KMS-11 (cell line): ENCODE measurements at regions not wholly inside any gene's neighbourhood (a gene's known extent, or its start where the extent isn't known, plus 50 kb on each side); places are given as distances from the start of the nearest gene placed in this dataset.
"Not testable (repeated sequence)": the region's sequence is repeated elsewhere in the genome, so short reads cannot be mapped to it uniquely, and the experiment has no call there.

Experiments
- H2AFZ ChIP-seq: fragments of 200-600 bp; sonication (generic); 2 replicates; pipeline ENCODE4 v1.6.1; 2016; ENCODE audit warnings: antibody characterized with exemption, mixed run types, low read depth
- H3K27ac ChIP-seq: fragments of 200-600 bp; sonication (generic); 2 replicates; pipeline ENCODE4 v1.6.1; 2016; ENCODE audit warnings: mild to moderate bottlenecking, mixed run types
- H3K27me3 ChIP-seq: fragments of 200-600 bp; sonication (generic); 2 replicates; pipeline ENCODE4 v1.6.1; 2017; ENCODE audit warnings: mild to moderate bottlenecking, low read depth, mixed run types, moderate library complexity; ENCODE audit not compliant: insufficient read depth
- H3K36me3 ChIP-seq: fragments of 200-600 bp; sonication (generic); 2 replicates; pipeline ENCODE4 v1.6.1; 2017; ENCODE audit warnings: mild to moderate bottlenecking, mixed run types; ENCODE audit not compliant: insufficient read depth
- H3K4me1 ChIP-seq: fragments of 200-600 bp; sonication (generic); 2 replicates; pipeline ENCODE4 v1.6.1; 2016; ENCODE audit warnings: mild to moderate bottlenecking, low read depth, mixed run types; ENCODE audit not compliant: poor library complexity, severe bottlenecking
- H3K4me2 ChIP-seq: fragments of 200-600 bp; sonication (generic); 2 replicates; pipeline ENCODE4 v1.7.0; 2016; ENCODE audit warnings: mild to moderate bottlenecking, mixed run types
- H3K4me3 ChIP-seq: fragments of 200-600 bp; sonication (generic); IDR thresholded peaks from 2 replicates; pipeline ENCODE4 v1.6.1; 2017; ENCODE audit warnings: low read depth, low read length, mixed read lengths; ENCODE audit not compliant: insufficient read depth
- H3K79me2 ChIP-seq: fragments of 200-600 bp; sonication (generic); 2 replicates; pipeline ENCODE4 v1.6.1; 2016; ENCODE audit warnings: low read depth, mixed run types; ENCODE audit not compliant: insufficient read depth
- H3K9ac ChIP-seq: fragments of 200-600 bp; sonication (generic); 2 replicates; pipeline ENCODE4 v1.6.1; 2016; ENCODE audit warnings: mild to moderate bottlenecking, mixed run types
- H4K20me1 ChIP-seq: fragments of 200-600 bp; sonication (generic); 2 replicates; pipeline ENCODE4 v1.6.1; 2016; ENCODE audit warnings: mild to moderate bottlenecking, mixed run types; ENCODE audit not compliant: insufficient read depth
- TF ChIP-seq, protein P1 (sequence below): fragments of 200-600 bp; sonication (generic); conservative IDR thresholded peaks from 2 replicates; pipeline ENCODE4 v1.6.1; 2017; ENCODE audit warnings: low read depth, mild to moderate bottlenecking, antibody characterized with exemption, low read length, moderate library complexity, mixed read lengths

DNA sequence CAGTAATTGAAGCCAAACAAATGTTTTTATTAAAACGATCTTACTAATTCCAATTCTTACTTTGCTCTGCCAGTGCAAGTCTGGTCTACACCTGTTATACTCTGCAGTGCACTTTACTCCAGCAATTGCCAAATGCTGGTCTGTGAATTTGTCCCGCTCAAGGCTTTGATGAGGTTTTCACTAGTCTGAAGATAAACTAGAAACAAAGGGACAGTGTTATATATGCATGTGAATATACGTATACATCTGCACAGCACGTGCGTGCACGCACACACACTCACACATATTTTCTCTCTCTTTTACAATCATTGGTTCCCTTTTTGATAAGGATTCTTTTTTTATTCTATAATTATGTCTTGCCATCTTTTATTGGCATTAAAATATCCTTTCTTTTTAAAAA, 88.5 kb upstream of the LCORL start:
- no peak overlapping the region for H3K4me3 ChIP-seq
- no peak overlapping the region for H3K9ac ChIP-seq
- no peaks in the 10 kb centered on the region for H3K79me2 ChIP-seq
- H3K27me3 ChIP-seq, result no peaks in the 10 kb centered on the region
- no peak overlapping the region for H3K4me2 ChIP-seq
- no peaks in the 10 kb centered on the region for H4K20me1 ChIP-seq
- TF ChIP-seq, protein P1, sequence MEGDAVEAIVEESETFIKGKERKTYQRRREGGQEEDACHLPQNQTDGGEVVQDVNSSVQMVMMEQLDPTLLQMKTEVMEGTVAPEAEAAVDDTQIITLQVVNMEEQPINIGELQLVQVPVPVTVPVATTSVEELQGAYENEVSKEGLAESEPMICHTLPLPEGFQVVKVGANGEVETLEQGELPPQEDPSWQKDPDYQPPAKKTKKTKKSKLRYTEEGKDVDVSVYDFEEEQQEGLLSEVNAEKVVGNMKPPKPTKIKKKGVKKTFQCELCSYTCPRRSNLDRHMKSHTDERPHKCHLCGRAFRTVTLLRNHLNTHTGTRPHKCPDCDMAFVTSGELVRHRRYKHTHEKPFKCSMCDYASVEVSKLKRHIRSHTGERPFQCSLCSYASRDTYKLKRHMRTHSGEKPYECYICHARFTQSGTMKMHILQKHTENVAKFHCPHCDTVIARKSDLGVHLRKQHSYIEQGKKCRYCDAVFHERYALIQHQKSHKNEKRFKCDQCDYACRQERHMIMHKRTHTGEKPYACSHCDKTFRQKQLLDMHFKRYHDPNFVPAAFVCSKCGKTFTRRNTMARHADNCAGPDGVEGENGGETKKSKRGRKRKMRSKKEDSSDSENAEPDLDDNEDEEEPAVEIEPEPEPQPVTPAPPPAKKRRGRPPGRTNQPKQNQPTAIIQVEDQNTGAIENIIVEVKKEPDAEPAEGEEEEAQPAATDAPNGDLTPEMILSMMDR, result no peak
- no peaks in the 10 kb centered on the region for H3K4me1 ChIP-seq
- H3K36me3 ChIP-seq, result no peaks in the 10 kb centered on the region
- no peak overlapping the region for H2AFZ ChIP-seq
- H3K27ac ChIP-seq, result no peak overlapping the region

DNA sequence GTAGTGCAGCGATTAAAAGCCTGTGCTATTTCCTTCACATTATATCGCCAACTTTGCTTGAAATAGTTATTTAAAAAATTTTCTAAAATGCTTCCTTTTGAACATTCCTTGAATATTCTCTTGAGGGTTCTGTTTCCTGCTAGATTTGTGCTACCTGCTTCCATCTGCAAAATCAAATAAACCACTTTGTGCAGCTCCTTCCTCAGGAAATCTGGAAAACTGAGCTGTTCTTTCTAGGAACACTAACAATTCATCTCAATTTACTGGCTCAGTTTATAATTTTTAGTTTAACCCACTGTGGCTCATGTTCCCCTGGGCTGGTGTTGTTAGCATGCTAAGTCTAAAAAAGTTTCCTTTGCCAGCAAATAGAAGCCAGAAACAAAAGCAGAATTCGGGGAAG, 88.1 kb upstream of the LCORL start:
- Histone ChIP-seq H3K27me3 (no peaks in the 10 kb centered on the region), H3K4me3 (no peak overlapping the region), H3K36me3 (no peaks in the 10 kb centered on the region), H3K9ac (no peak overlapping the region), H3K4me1 (no peaks in the 10 kb centered on the region), H2AFZ (no peak overlapping the region), H3K27ac (no peak overlapping the region), H4K20me1 (no peaks in the 10 kb centered on the region), H3K79me2 (no peaks in the 10 kb centered on the region), H3K4me2 (no peak overlapping the region)
- TF ChIP-seq, protein P1, result no peak

DNA sequence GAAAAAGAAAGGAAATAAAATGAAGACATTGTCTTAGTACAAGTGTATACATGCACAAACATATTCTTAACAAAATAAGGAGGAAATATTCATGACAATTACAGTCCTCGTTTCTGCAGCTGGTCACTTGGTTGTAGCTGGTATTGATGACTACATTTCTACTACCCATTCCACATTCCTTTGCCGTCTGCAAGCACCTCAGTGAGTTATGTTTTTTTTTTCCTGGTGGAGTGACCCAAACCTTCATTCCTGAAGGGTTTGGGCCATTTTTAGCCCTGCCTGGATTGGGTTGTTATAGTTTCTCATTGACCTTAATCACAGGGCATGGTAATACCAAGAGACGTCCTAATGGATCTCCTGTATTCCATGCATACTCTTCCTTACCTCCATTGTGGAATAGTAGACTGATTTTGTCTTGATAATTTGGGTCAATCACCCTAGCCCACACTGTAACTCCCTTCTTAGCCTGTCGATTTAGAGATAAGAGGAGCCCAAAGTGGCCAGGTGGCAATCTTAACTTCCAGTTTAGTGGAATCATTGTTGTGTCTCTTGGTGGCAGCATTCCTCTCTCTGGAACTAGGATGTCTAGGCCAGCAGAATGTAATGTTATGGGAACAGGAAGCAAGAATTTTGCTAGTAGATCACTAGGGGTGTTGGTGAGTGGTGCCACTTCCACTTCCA, 86.4 kb upstream of the LCORL start:
- not testable (repeated sequence) for H3K4me2 ChIP-seq, H4K20me1 ChIP-seq, H3K4me1 ChIP-seq, H2AFZ ChIP-seq, H3K4me3 ChIP-seq, H3K36me3 ChIP-seq, H3K27me3 ChIP-seq, H3K27ac ChIP-seq, H3K79me2 ChIP-seq, H3K9ac ChIP-seq

DNA sequence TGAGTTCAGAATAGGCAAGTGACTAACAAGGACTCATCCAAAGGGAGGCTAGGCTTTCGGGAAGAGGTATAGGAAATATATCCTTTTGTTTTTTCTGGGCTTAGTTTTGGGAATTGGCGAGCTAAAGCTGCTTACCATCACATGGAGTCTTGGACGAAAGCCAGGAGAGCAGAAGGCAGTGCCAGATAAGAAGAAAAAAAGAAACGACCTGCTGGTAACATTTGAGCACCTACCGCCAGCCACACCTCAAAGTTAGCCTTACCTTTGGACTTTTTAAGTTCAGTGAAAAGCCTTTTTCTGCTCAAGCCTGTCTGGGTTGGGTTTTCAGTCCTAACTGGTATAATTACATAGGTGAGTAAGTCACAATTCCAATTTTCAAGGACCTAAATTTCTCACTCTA, 85.1 kb upstream of the LCORL start:
- Histone ChIP-seq H2AFZ (no peak overlapping the region), H4K20me1 (no peaks in the 10 kb centered on the region), H3K4me1 (no peaks in the 10 kb centered on the region), H3K27me3 (no peaks in the 10 kb centered on the region), H3K9ac (no peak overlapping the region), H3K79me2 (no peaks in the 10 kb centered on the region), H3K4me3 (no peak overlapping the region), H3K36me3 (no peaks in the 10 kb centered on the region), H3K4me2 (no peak overlapping the region), H3K27ac (no peak overlapping the region)
- TF ChIP-seq, protein P1, result no peak
